ENCODE measurements at regions not wholly inside any gene's neighbourhood (a gene's known extent, or its start where the extent isn't known, plus 50 kb on each side); places are given as distances from the start of the nearest gene placed in this dataset.

DNA sequence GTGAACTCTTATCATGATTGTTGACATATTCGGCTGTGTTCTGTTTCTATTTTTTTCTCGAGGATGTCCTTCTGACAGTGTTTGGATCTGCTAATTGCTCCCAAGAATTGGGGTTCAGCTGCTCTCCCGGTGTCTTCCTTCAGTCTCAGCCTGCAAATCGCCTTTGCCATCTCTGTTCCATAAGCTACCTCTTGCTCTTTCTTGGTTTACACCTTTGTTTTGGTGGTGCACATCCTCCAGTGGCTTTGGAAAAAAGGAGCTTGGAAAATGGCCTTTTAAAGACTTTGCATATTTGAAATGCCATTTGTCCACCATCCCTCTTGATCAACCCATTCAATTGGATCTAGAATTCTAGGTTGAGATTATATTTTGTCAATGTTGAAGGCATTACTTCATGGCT is 137.2 kb downstream of the URI1 start:
- TF ChIP-seq POLR2A (IDR thresholded peaks at IDR 0.05; ENCODE audit: low read length) (no peak), CEBPB (IDR thresholded peaks at IDR 0.05) (no peak), MYC (IDR thresholded peaks at IDR 0.05; ENCODE audit: borderline replicate concordance, low read length) (no peak), EHMT2 (IDR thresholded peaks at IDR 0.05; ENCODE audit: low read depth) (no peak), NR3C1 (IDR thresholded peaks at IDR 0.05) (no peak), JUNB (IDR thresholded peaks at IDR 0.05) (no peak), TFCP2L1 (CRISPR knock-in tag; IDR thresholded peaks at IDR 0.05) (no peak)
- TF ChIP-seq, protein P1, sequence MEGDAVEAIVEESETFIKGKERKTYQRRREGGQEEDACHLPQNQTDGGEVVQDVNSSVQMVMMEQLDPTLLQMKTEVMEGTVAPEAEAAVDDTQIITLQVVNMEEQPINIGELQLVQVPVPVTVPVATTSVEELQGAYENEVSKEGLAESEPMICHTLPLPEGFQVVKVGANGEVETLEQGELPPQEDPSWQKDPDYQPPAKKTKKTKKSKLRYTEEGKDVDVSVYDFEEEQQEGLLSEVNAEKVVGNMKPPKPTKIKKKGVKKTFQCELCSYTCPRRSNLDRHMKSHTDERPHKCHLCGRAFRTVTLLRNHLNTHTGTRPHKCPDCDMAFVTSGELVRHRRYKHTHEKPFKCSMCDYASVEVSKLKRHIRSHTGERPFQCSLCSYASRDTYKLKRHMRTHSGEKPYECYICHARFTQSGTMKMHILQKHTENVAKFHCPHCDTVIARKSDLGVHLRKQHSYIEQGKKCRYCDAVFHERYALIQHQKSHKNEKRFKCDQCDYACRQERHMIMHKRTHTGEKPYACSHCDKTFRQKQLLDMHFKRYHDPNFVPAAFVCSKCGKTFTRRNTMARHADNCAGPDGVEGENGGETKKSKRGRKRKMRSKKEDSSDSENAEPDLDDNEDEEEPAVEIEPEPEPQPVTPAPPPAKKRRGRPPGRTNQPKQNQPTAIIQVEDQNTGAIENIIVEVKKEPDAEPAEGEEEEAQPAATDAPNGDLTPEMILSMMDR (IDR thresholded peaks at IDR 0.05): no peak
- TF ChIP-seq, protein P2, sequence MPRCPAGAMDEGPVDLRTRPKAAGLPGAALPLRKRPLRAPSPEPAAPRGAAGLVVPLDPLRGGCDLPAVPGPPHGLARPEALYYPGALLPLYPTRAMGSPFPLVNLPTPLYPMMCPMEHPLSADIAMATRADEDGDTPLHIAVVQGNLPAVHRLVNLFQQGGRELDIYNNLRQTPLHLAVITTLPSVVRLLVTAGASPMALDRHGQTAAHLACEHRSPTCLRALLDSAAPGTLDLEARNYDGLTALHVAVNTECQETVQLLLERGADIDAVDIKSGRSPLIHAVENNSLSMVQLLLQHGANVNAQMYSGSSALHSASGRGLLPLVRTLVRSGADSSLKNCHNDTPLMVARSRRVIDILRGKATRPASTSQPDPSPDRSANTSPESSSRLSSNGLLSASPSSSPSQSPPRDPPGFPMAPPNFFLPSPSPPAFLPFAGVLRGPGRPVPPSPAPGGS (IDR thresholded peaks at IDR 0.05): no peak
- TF ChIP-seq, protein P3, sequence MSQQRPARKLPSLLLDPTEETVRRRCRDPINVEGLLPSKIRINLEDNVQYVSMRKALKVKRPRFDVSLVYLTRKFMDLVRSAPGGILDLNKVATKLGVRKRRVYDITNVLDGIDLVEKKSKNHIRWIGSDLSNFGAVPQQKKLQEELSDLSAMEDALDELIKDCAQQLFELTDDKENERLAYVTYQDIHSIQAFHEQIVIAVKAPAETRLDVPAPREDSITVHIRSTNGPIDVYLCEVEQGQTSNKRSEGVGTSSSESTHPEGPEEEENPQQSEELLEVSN (IDR thresholded peaks at IDR 0.05; ENCODE audit: borderline replicate concordance, low read depth): no peak

Measured in A549 (cell line).